ENCODE measurements at regions not wholly inside any gene's neighbourhood (a gene's known extent, or its start where the extent isn't known, plus 50 kb on each side); places are given as distances from the start of the nearest gene placed in this dataset.

DNA sequence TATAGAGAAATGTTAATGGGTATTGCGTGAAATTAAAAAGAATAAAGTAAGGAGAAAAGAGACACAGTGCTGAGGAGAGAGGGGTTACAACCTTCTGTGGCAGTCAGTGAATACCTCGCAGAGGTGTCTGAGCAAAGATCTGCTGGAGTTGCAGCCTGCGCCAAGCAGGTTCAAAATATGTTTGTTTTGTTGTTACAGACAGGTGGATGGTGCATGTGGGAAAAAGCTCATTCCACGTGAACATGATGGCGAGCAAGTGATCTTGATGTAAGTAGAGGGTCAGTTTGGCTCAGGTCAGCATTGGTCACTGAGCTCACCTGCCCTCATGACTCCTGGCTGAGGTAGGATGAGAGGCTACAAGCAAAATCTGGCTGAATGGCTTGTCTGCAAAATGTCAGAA, 66.2 kb downstream of the SOX11 start:
- Histone ChIP-seq H3K4me2 (replicated peaks; ENCODE audit: low read depth, low read length, poor library complexity, severe bottlenecking) (no peak overlapping the region), H3K4me1 (ENCODE audit: control insufficient read depth in 2 of 2, insufficient read depth in 2 of 2, low read length in 2 of 2) (no peaks in the 10 kb centered on the region), H3K27ac (ENCODE audit: low read length in 2 of 2) (no peak overlapping the region), H3K4me3 (ENCODE audit: control extremely low read depth in 1 of 5, extremely low read depth in 1 of 5, insufficient read depth in 1 of 5, low read depth in 2 of 5, low read length in 4 of 5) (no peak overlapping the region), H3K36me3 (replicated peaks in 1 of 2; ENCODE audit: control extremely low read depth in 1 of 2, control insufficient read depth in 1 of 2, extremely low read depth in 1 of 2, insufficient read depth in 2 of 2, low read length in 1 of 2) (no peaks in the 10 kb centered on the region), H3K27me3 (replicated peaks in 1 of 4; ENCODE audit: control extremely low read depth in 1 of 4, control insufficient read depth in 3 of 4, insufficient read depth in 4 of 4, low read length in 3 of 4) (no peaks in the 10 kb centered on the region), H3K79me2 (ENCODE audit: control insufficient read depth, insufficient read depth, low read length) (no peaks in the 10 kb centered on the region), H3K9ac (ENCODE audit: low read length) (no peak overlapping the region), H4K20me1 (ENCODE audit: control insufficient read depth, insufficient read depth, low read length, poor library complexity, severe bottlenecking) (no peaks in the 10 kb centered on the region), H2AFZ (ENCODE audit: insufficient read depth, low read depth, low read length, poor library complexity, severe bottlenecking) (no peak overlapping the region), H3K9me3 (ENCODE audit: control extremely low read depth in 1 of 3, control insufficient read depth in 2 of 3, insufficient read depth in 1 of 3, low read length in 2 of 3) (peaks cover 0 to 5% (median 0%) of the 10 kb centered on the region in 3 donors)
- no peaks in the 10 kb centered on the region for H3K9me3 Mint-ChIP-seq (ENCODE audit: insufficient read depth)
- ChIA-PET POLR2A (no interaction called here), CTCF (no interaction called here)
- DNase-seq, result no peak
- ATAC-seq (ENCODE audit: low read depth), result no peak
- TF ChIP-seq, protein P1, sequence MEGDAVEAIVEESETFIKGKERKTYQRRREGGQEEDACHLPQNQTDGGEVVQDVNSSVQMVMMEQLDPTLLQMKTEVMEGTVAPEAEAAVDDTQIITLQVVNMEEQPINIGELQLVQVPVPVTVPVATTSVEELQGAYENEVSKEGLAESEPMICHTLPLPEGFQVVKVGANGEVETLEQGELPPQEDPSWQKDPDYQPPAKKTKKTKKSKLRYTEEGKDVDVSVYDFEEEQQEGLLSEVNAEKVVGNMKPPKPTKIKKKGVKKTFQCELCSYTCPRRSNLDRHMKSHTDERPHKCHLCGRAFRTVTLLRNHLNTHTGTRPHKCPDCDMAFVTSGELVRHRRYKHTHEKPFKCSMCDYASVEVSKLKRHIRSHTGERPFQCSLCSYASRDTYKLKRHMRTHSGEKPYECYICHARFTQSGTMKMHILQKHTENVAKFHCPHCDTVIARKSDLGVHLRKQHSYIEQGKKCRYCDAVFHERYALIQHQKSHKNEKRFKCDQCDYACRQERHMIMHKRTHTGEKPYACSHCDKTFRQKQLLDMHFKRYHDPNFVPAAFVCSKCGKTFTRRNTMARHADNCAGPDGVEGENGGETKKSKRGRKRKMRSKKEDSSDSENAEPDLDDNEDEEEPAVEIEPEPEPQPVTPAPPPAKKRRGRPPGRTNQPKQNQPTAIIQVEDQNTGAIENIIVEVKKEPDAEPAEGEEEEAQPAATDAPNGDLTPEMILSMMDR (IDR thresholded peaks at IDR 0.05), result no peak
- no peak for TF ChIP-seq EZH2 (IDR thresholded peaks at IDR 0.05; ENCODE audit: borderline replicate concordance, insufficient read depth, low read depth, low read length, poor library complexity, severe bottlenecking)
- no peak overlapping the region for H3K27ac Mint-ChIP-seq
- H3K27me3 Mint-ChIP-seq, result no peaks in the 10 kb centered on the region
- no peak overlapping the region for H3K4me3 Mint-ChIP-seq
- WGBS (ENCODE audit: insufficient coverage), result 88% methylated on average over 5 of the region's 5 CpGs
- intact Hi-C loops (cut with micrococcal nuclease), result no loop called here
- no peaks in the 10 kb centered on the region for H3K4me1 Mint-ChIP-seq

DNA sequence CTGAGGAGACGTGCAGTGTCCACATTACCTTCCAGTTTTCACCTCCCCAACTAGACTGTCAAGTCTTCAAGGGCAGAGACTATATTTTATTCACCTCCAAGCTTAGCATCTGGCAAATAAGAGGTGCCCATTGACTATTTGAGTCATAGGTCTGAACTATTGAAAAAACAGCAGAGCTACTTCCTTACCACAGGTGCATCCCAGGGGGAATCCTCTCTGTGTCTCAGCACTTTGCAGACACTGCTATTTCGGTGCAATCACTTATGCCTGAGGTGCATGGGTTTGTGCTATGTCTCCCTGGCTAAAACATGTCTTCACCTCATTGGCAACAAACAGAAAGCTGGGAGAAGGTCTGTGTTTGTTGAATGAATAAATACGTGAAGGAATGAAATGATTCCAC, 67.8 kb downstream of the SOX11 start:
- TF ChIP-seq EZH2 (IDR thresholded peaks at IDR 0.05; ENCODE audit: borderline replicate concordance, insufficient read depth, low read depth, low read length, poor library complexity, severe bottlenecking), result no peak
- TF ChIP-seq, protein P1 (IDR thresholded peaks at IDR 0.05), result no peak
- no CpG with 5 or more reads among the region's 3 CpGs for WGBS (ENCODE audit: insufficient coverage)
- POLR2A ChIA-PET, result no interaction called here

More for the DNA sequence above, 67.8 kb downstream of the SOX11 start:
- Mint-ChIP-seq H3K27me3 (no peaks in the 10 kb centered on the region), H3K4me3 (no peak overlapping the region), H3K27ac (no peak overlapping the region), H3K4me1 (no peaks in the 10 kb centered on the region), H3K9me3 (ENCODE audit: insufficient read depth) (no peaks in the 10 kb centered on the region)
- no peaks in the 10 kb centered on the region for H3K79me2 ChIP-seq (ENCODE audit: control insufficient read depth, insufficient read depth, low read length)
- no peak overlapping the region for H3K4me2 ChIP-seq (replicated peaks; ENCODE audit: low read depth, low read length, poor library complexity, severe bottlenecking)
- intact Hi-C loops (cut with micrococcal nuclease), result no loop called here
- H3K36me3 ChIP-seq (replicated peaks in 1 of 2; ENCODE audit: control extremely low read depth in 1 of 2, control insufficient read depth in 1 of 2, extremely low read depth in 1 of 2, insufficient read depth in 2 of 2, low read length in 1 of 2), result no peaks in the 10 kb centered on the region
- no peaks in the 10 kb centered on the region for H4K20me1 ChIP-seq (ENCODE audit: control insufficient read depth, insufficient read depth, low read length, poor library complexity, severe bottlenecking)
- CTCF ChIA-PET, result no interaction called here
- no peak for ATAC-seq (ENCODE audit: low read depth)
- no peaks in the 10 kb centered on the region for H3K27me3 ChIP-seq (replicated peaks in 1 of 4; ENCODE audit: control extremely low read depth in 1 of 4, control insufficient read depth in 3 of 4, insufficient read depth in 4 of 4, low read length in 3 of 4)
- H3K27ac ChIP-seq (ENCODE audit: low read length in 2 of 2), result no peak overlapping the region
- no peak overlapping the region for H3K4me3 ChIP-seq (ENCODE audit: control extremely low read depth in 1 of 5, extremely low read depth in 1 of 5, insufficient read depth in 1 of 5, low read depth in 2 of 5, low read length in 4 of 5)
- H2AFZ ChIP-seq (ENCODE audit: insufficient read depth, low read depth, low read length, poor library complexity, severe bottlenecking), result no peak overlapping the region
- no peak overlapping the region for H3K9ac ChIP-seq (ENCODE audit: low read length)
- H3K4me1 ChIP-seq (ENCODE audit: control insufficient read depth in 2 of 2, insufficient read depth in 2 of 2, low read length in 2 of 2), result no peaks in the 10 kb centered on the region
- peaks cover 0 to 5% (median 0%) of the 10 kb centered on the region in 3 donors for H3K9me3 ChIP-seq (ENCODE audit: control extremely low read depth in 1 of 3, control insufficient read depth in 2 of 3, insufficient read depth in 1 of 3, low read length in 2 of 3)
- DNase-seq, result no peak

Data from B cell (primary cell).